ENCODE measurements at regions not wholly inside any gene's neighbourhood (a gene's known extent, or its start where the extent isn't known, plus 50 kb on each side); places are given as distances from the start of the nearest gene placed in this dataset.

DNA sequence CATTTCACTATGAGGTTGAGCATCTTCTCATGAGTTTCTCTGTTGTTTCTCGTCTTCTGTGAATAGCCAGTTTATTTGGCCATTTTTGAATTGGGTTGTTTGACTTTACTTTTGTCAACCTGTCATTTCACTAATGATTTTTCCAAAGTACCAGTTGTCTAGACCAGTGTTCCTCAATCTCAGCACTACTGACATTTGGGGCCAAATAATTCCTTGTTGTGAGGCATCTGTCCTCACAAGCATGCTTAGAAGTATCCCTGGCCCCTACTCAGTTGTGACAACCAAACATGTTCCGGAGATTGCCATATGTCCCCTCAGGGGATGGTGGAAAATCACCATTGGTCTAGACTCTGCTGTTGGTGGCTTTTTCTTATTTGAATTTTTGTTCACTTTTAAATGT, 87.7 kb upstream of the GNAZ start:
- TF ChIP-seq, protein P1, sequence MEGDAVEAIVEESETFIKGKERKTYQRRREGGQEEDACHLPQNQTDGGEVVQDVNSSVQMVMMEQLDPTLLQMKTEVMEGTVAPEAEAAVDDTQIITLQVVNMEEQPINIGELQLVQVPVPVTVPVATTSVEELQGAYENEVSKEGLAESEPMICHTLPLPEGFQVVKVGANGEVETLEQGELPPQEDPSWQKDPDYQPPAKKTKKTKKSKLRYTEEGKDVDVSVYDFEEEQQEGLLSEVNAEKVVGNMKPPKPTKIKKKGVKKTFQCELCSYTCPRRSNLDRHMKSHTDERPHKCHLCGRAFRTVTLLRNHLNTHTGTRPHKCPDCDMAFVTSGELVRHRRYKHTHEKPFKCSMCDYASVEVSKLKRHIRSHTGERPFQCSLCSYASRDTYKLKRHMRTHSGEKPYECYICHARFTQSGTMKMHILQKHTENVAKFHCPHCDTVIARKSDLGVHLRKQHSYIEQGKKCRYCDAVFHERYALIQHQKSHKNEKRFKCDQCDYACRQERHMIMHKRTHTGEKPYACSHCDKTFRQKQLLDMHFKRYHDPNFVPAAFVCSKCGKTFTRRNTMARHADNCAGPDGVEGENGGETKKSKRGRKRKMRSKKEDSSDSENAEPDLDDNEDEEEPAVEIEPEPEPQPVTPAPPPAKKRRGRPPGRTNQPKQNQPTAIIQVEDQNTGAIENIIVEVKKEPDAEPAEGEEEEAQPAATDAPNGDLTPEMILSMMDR (IDR thresholded peaks at IDR 0.05 in 8 of 11, conservative IDR thresholded peaks at IDR 0.05 in 3 of 11): no peak
- no peak for TF ChIP-seq POLR2AphosphoS5 (IDR thresholded peaks at IDR 0.05)
